Neural cell (in vitro differentiated cells): ENCODE measurements at regions not wholly inside any gene's neighbourhood (a gene's known extent, or its start where the extent isn't known, plus 50 kb on each side); places are given as distances from the start of the nearest gene placed in this dataset.

Experiments
- EP300 ChIP-seq: fragments of 450-650 bp; conservative IDR thresholded peaks from 2 replicates; pipeline ENCODE4 v1.6.1; 2014; ENCODE audit warnings: antibody characterized with exemption, mild to moderate bottlenecking, moderate library complexity; ENCODE audit not compliant: poor library complexity, severe bottlenecking
- EZH2 ChIP-seq: fragments of 200-600, 300-800 bp; shearing (Covaris generic), sonication (generic); IDR thresholded peaks from 2 replicates; pipeline ENCODE4 v1.6.1; 2014; ENCODE audit warnings: antibody characterized with exemption, low read length, borderline replicate concordance, mild to moderate bottlenecking; ENCODE audit not compliant: insufficient read depth, poor library complexity, severe bottlenecking
- MXI1 ChIP-seq: fragments of 450-650 bp; conservative IDR thresholded peaks from 2 replicates; pipeline ENCODE4 v1.6.1; 2014; ENCODE audit warnings: antibody characterized with exemption, mild to moderate bottlenecking; ENCODE audit not compliant: poor library complexity, severe bottlenecking
- POLR2AphosphoS5 ChIP-seq: IDR thresholded peaks from 2 replicates; pipeline ENCODE4 v1.6.1; 2012
- TF ChIP-seq, protein P1 (sequence below): fragments of 450-650 bp; IDR thresholded peaks from 2 replicates; pipeline ENCODE4 v1.5.1; 2014; ENCODE audit warnings: antibody characterized with exemption, mild to moderate bottlenecking, moderate library complexity; ENCODE audit not compliant: poor library complexity, severe bottlenecking

DNA sequence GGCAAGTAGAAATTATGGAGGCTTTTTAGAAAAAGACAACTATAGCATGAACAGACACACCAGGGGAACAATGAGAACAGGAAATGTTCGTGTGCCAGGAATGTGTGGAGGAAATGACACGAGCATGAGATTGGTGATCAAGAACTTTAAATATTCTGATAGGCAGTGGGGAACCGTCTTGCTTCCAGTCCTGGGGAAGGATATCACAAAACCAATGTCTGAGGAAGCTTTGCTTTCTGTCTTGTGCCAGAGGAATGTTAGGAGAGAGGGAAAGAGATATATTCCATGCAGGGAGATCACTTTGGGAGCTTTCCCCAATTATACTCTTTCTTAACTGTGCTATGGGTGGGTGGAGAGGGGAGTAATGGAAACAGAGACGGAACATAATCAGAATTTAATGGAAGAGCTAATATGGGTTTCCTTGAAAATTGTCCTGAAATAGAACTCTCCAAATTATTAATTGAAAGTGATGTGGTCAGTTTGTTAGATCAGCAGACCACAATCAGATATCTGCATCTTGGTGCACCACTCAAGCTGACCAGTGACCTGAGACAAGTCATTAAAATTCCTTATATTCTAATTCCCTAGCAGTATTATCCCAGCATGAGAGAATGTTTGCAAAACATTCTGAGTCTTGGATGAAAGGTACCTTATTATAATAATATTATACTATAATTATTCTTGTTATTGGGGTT lies 178.2 kb downstream of the SOX4 start:
- TF ChIP-seq EZH2 (no peak), MXI1 (no peak), POLR2AphosphoS5 (no peak), EP300 (no peak)
- TF ChIP-seq, protein P1, sequence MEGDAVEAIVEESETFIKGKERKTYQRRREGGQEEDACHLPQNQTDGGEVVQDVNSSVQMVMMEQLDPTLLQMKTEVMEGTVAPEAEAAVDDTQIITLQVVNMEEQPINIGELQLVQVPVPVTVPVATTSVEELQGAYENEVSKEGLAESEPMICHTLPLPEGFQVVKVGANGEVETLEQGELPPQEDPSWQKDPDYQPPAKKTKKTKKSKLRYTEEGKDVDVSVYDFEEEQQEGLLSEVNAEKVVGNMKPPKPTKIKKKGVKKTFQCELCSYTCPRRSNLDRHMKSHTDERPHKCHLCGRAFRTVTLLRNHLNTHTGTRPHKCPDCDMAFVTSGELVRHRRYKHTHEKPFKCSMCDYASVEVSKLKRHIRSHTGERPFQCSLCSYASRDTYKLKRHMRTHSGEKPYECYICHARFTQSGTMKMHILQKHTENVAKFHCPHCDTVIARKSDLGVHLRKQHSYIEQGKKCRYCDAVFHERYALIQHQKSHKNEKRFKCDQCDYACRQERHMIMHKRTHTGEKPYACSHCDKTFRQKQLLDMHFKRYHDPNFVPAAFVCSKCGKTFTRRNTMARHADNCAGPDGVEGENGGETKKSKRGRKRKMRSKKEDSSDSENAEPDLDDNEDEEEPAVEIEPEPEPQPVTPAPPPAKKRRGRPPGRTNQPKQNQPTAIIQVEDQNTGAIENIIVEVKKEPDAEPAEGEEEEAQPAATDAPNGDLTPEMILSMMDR = no peak
